ENCODE measurements at regions not wholly inside any gene's neighbourhood (a gene's known extent, or its start where the extent isn't known, plus 50 kb on each side); places are given as distances from the start of the nearest gene placed in this dataset.

DNA sequence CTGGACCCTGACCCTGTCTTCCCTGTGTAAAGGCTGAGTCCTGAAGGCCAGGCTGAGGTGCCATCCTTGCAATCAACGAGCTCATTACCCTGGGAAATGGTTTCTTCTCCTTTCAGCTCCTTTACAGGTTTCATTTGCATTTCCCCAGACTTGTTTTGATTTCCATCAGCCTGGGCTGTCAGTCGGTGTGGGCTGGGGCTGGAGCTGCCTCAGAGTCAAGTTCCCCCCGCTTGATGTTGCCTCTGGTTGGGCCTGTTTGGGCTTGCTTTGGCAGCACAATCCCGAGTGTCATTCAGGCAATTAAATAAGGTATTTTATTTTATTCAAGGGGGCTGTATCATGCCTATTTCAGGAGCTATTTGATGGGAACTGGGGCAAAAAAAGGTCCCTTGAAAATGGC, 424.9 kb downstream of the INSC start:
- no peaks in the 10 kb centered on the region for H3K27me3 ChIP-seq
- H3K4me1 ChIP-seq: no peaks in the 10 kb centered on the region
- no peak overlapping the region for H3K27ac ChIP-seq
- intact Hi-C loops (cut with DNase I): no loop called here
- no peak for TF ChIP-seq POLR2A (IDR thresholded peaks at IDR 0.05)
- TF ChIP-seq EP300 (IDR thresholded peaks at IDR 0.05): no peak
- no peak for TF ChIP-seq POLR2AphosphoS5 (IDR thresholded peaks at IDR 0.05)
- TF ChIP-seq CTCF (IDR thresholded peaks at IDR 0.05): no peak
- 56 to 75% methylated on average over 4 of the region's 4 CpGs for WGBS, 2 donors
- DNase-seq: no peak
- H3K36me3 ChIP-seq: no peaks in the 10 kb centered on the region
- no peak overlapping the region for H3K4me3 ChIP-seq
- H3K9me3 ChIP-seq: no peaks in the 10 kb centered on the region

DNA sequence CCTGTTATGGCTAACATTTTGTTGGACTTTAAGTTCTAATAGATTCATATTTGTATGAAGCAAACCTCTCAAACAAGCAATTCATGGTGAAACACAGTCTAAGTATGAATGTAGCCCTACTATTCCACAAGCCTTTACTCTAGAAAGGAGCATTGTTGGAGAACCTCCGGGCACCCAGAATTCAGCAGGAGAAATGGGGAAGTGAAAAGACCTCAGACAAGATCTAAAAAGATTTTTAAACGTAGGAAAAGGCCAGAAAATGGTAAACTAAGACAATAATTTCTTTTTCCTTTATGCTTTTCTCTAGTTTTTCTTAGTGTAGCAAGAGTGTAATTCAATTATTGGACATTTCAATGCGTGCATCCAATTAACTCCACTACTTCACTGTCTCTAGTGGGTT, 426.4 kb downstream of the INSC start:
- intact Hi-C loops (cut with DNase I): no loop called here
- no peak for DNase-seq
- WGBS, 2 donors: 74 to 76% methylated on average over 3 of the region's 3 CpGs
- Histone ChIP-seq H3K9me3 (no peaks in the 10 kb centered on the region), H3K27ac (no peak overlapping the region), H3K4me3 (no peak overlapping the region), H3K27me3 (no peaks in the 10 kb centered on the region), H3K36me3 (no peaks in the 10 kb centered on the region), H3K4me1 (no peaks in the 10 kb centered on the region)
- no peak for TF ChIP-seq CTCF (IDR thresholded peaks at IDR 0.05)
- no peak for TF ChIP-seq POLR2AphosphoS5 (IDR thresholded peaks at IDR 0.05)
- no peak for TF ChIP-seq EP300 (IDR thresholded peaks at IDR 0.05)
- TF ChIP-seq POLR2A (IDR thresholded peaks at IDR 0.05): no peak

- Histone ChIP-seq H3K9me3 (no peaks in the 10 kb centered on the region), H3K4me3 (no peak overlapping the region), H3K4me1 (no peaks in the 10 kb centered on the region), H3K27me3 (no peaks in the 10 kb centered on the region), H3K36me3 (no peaks in the 10 kb centered on the region), H3K27ac (no peak overlapping the region)
- no peak for TF ChIP-seq POLR2AphosphoS5 (IDR thresholded peaks at IDR 0.05)
- TF ChIP-seq POLR2A (IDR thresholded peaks at IDR 0.05): no peak
- TF ChIP-seq EP300 (IDR thresholded peaks at IDR 0.05): no peak
- TF ChIP-seq CTCF (IDR thresholded peaks at IDR 0.05): no peak
- intact Hi-C loops (cut with DNase I): no loop called here
- DNase-seq: no peak
- WGBS, 2 donors: 72 to 73% methylated on average over 5 of the region's 5 CpGs
Observed at GRCh38 chr11:15544353-15544752, 429.6 kb downstream of the INSC start.

- WGBS, 2 donors: 81 to 84% methylated on average over 3 of the region's 3 CpGs
- H3K4me3 ChIP-seq: no peak overlapping the region
- no peaks in the 10 kb centered on the region for H3K4me1 ChIP-seq
- DNase-seq: no peak
- no peaks in the 10 kb centered on the region for H3K9me3 ChIP-seq
- intact Hi-C loops (cut with DNase I): no loop called here
- H3K27ac ChIP-seq: no peak overlapping the region
- H3K36me3 ChIP-seq: no peaks in the 10 kb centered on the region
- TF ChIP-seq POLR2AphosphoS5 (IDR thresholded peaks at IDR 0.05) (no peak), POLR2A (IDR thresholded peaks at IDR 0.05) (no peak), EP300 (IDR thresholded peaks at IDR 0.05) (no peak), CTCF (IDR thresholded peaks at IDR 0.05) (no peak)
- no peaks in the 10 kb centered on the region for H3K27me3 ChIP-seq
Observed at GRCh38 chr11:15547685-15548084, 433.0 kb downstream of the INSC start.
